HepG2 (cell line): ENCODE measurements at regions not wholly inside any gene's neighbourhood (a gene's known extent, or its start where the extent isn't known, plus 50 kb on each side); places are given as distances from the start of the nearest gene placed in this dataset.
A peak's percentile ranks its signal among the peaks of the same experiment; 100 is the strongest.

Experiments used
- GATAD1 ChIP-seq: IDR thresholded peaks from 2 replicates; pipeline ENCODE4 v1.6.1; 2016; ENCODE audit warnings: missing genetic modification reagents, missing compliant biosample characterization
- GLI4 ChIP-seq: sonication (generic); formaldehyde crosslinking; IDR thresholded peaks from 2 replicates; pipeline ENCODE4 v1.5.1; 2020; ENCODE audit warnings: missing genetic modification reagents, mild to moderate bottlenecking, moderate library complexity, borderline replicate concordance
- IKZF5 ChIP-seq: IDR thresholded peaks from 2 replicates; pipeline ENCODE4 v1.6.1; 2018; ENCODE audit warnings: missing genetic modification reagents, mild to moderate bottlenecking, missing compliant biosample characterization
- NFIC ChIP-seq: IDR thresholded peaks from 2 replicates; pipeline ENCODE4 v1.6.1; 2012; ENCODE audit warnings: mild to moderate bottlenecking, low read length, inconsistent platforms
- RNF2 ChIP-seq: fragments of 450-650 bp; conservative IDR thresholded peaks from 2 replicates; pipeline ENCODE4 v1.6.1; 2016; ENCODE audit warnings: low read depth
- TARDBP ChIP-seq: sonication (generic); formaldehyde crosslinking; IDR thresholded peaks from 2 replicates; pipeline ENCODE4 v1.8.0; 2022; ENCODE audit warnings: mild to moderate bottlenecking, missing genetic modification reagents
- TFDP1 ChIP-seq: IDR thresholded peaks from 2 replicates; pipeline ENCODE4 v1.6.1; 2016; ENCODE audit warnings: missing compliant biosample characterization, missing genetic modification reagents, borderline replicate concordance
- ZFP62 ChIP-seq: sonication (generic); formaldehyde crosslinking; IDR thresholded peaks from 2 replicates; pipeline ENCODE4 v1.4.0; 2020; ENCODE audit warnings: missing genetic modification reagents
- ZNF224 ChIP-seq: sonication (generic); formaldehyde crosslinking; IDR thresholded peaks from 2 replicates; pipeline ENCODE4 v1.5.0; 2020; ENCODE audit warnings: mild to moderate bottlenecking, missing genetic modification reagents
- ZNF292 ChIP-seq: sonication (generic); formaldehyde crosslinking; IDR thresholded peaks from 2 replicates; pipeline ENCODE4 v1.8.1; 2022; ENCODE audit warnings: mild to moderate bottlenecking, low read depth, missing genetic modification reagents, borderline replicate concordance
- ZNF644 ChIP-seq: IDR thresholded peaks from 2 replicates; pipeline ENCODE4 v1.6.1; 2016; ENCODE audit warnings: low read depth
- ZSCAN21 ChIP-seq: sonication (generic); formaldehyde crosslinking; IDR thresholded peaks from 2 replicates; pipeline ENCODE4 v1.8.0; 2022; ENCODE audit warnings: mild to moderate bottlenecking, missing genetic modification reagents, moderate library complexity, borderline replicate concordance
- ZSCAN9 ChIP-seq: IDR thresholded peaks from 2 replicates; pipeline ENCODE4 v1.6.1; 2016; ENCODE audit warnings: borderline replicate concordance
- TF ChIP-seq, protein P1 (sequence below): sonication (generic); IDR thresholded peaks from 2 replicates; pipeline ENCODE4 v1.6.1; 2016; ENCODE audit warnings: low read depth, borderline replicate concordance
- TF ChIP-seq, protein P2 (sequence below): sonication (generic); formaldehyde crosslinking; IDR thresholded peaks from 2 replicates; pipeline ENCODE4 v1.5.0; 2020; ENCODE audit warnings: missing genetic modification reagents

- TF ChIP-seq GLI4 (no peak), ZNF224 (CRISPR knock-in tag) (no peak), RNF2 (no peak), NFIC (peak; percentile 85), TFDP1 (CRISPR knock-in tag) (0 out of 2 replicates have a peak, but pooled peaks have one; percentile 33), ZSCAN21 (CRISPR knock-in tag) (peak; percentile 73; the same call in 1 of the 2 replicates), ZSCAN9 (CRISPR knock-in tag) (peak; percentile 33; the same call in 1 of the 2 replicates), GATAD1 (CRISPR knock-in tag) (peak; percentile 65), TARDBP (CRISPR knock-in tag) (peak; percentile 73; the same call in 1 of the 2 replicates), ZNF292 (0 out of 2 replicates have a peak, but pooled peaks have one; percentile 51), ZFP62 (CRISPR knock-in tag) (no peak), ZNF644 (CRISPR knock-in tag) (peak; percentile 54; the same call in 1 of the 2 replicates), IKZF5 (CRISPR knock-in tag) (peak; percentile 84)
- TF ChIP-seq, protein P1, sequence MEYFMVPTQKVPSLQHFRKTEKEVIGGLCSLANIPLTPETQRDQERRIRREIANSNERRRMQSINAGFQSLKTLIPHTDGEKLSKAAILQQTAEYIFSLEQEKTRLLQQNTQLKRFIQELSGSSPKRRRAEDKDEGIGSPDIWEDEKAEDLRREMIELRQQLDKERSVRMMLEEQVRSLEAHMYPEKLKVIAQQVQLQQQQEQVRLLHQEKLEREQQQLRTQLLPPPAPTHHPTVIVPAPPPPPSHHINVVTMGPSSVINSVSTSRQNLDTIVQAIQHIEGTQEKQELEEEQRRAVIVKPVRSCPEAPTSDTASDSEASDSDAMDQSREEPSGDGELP = peak; percentile 37; the same call in 1 of the 2 replicates
- TF ChIP-seq, protein P2, sequence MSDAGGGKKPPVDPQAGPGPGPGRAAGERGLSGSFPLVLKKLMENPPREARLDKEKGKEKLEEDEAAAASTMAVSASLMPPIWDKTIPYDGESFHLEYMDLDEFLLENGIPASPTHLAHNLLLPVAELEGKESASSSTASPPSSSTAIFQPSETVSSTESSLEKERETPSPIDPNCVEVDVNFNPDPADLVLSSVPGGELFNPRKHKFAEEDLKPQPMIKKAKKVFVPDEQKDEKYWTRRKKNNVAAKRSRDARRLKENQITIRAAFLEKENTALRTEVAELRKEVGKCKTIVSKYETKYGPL (CRISPR knock-in tag) = no peak; the same call in 1 of the 2 replicates
- TF ChIP-seq, all 625 proteins: peak for 205
Observed at GRCh38 chr6:37110500-37111461, 59.2 kb upstream of the PIM1 start (continued).
